Body of pancreas (tissue), 4 donors: ENCODE measurements at regions not wholly inside any gene's neighbourhood (a gene's known extent, or its start where the extent isn't known, plus 50 kb on each side); places are given as distances from the start of the nearest gene placed in this dataset.

ENCODE experiments used
- CTCF ChIP-seq, 7 experiments: fragments of 450-650 bp in 4 of 7; fragments of 200-600 bp in 3 of 7; sonication (generic) in 3 of 7; IDR thresholded peaks; one replicate each; pipeline ENCODE4 v1.5.1; 2016 to 2019; ENCODE audit warnings: antibody characterized with exemption in 7 of 7
- POLR2A ChIP-seq, 3 donors: fragments of 450-650 bp; IDR thresholded peaks; one replicate each; pipeline ENCODE4 v1.6.1; 2016; ENCODE audit warnings: antibody characterized with exemption in 3 of 3, mild to moderate bottlenecking in 2 of 3

GRCh38 chr3:70803319-70803718, 490.9 kb upstream of the MDFIC2 start:
- TF ChIP-seq CTCF (IDR thresholded peaks at IDR 0.05) (no peak), POLR2A (IDR thresholded peaks at IDR 0.05) (no peak)
